ENCODE measurements at regions not wholly inside any gene's neighbourhood (a gene's known extent, or its start where the extent isn't known, plus 50 kb on each side); places are given as distances from the start of the nearest gene placed in this dataset.

DNA sequence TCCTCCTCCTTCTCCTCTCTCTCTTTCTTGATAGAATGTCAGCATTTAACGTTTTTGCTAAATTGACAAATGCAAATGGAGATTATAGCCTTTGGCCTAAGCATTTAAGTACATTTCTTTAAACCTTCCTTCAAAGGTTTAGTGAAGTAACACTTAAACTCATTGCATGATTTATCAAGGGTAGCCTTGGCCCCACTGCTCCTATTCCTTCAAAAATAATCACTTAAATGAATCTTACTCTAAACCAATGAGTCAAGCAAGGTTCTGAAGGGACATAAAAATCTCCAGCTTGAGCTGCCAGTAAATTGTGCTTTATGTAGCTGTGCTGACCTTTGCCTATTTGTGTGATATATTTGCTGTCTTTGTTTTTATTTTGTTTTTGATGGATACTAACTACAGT is 358.5 kb upstream of the AKR1E2 start:
- TF ChIP-seq, protein P1, sequence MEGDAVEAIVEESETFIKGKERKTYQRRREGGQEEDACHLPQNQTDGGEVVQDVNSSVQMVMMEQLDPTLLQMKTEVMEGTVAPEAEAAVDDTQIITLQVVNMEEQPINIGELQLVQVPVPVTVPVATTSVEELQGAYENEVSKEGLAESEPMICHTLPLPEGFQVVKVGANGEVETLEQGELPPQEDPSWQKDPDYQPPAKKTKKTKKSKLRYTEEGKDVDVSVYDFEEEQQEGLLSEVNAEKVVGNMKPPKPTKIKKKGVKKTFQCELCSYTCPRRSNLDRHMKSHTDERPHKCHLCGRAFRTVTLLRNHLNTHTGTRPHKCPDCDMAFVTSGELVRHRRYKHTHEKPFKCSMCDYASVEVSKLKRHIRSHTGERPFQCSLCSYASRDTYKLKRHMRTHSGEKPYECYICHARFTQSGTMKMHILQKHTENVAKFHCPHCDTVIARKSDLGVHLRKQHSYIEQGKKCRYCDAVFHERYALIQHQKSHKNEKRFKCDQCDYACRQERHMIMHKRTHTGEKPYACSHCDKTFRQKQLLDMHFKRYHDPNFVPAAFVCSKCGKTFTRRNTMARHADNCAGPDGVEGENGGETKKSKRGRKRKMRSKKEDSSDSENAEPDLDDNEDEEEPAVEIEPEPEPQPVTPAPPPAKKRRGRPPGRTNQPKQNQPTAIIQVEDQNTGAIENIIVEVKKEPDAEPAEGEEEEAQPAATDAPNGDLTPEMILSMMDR (IDR thresholded peaks at IDR 0.05; ENCODE audit: low read depth, low read length, poor library complexity, severe bottlenecking): no peak
- no peak for TF ChIP-seq EZH2phosphoT487 (IDR thresholded peaks at IDR 0.05; ENCODE audit: borderline replicate concordance, low read length)
